Type B pancreatic cell (in vitro differentiated cells): ENCODE measurements at regions not wholly inside any gene's neighbourhood (a gene's known extent, or its start where the extent isn't known, plus 50 kb on each side); places are given as distances from the start of the nearest gene placed in this dataset.

Source experiments
- DNase-seq: peaks from one replicate; pipeline ENCODE4 v3.0.0; 2021; ENCODE audit warnings: mixed read lengths; ENCODE audit not compliant: unreplicated experiment; ENCODE audit errors: extremely low spot score
- H3K27ac Mint-ChIP-seq: 2 replicates; pipeline ENCODE4 v1.8.0; 2021; ENCODE audit warnings: mild to moderate bottlenecking, mixed read lengths
- H3K27me3 Mint-ChIP-seq: 2 replicates; pipeline ENCODE4 v1.8.0; 2021; ENCODE audit warnings: mixed read lengths
- H3K36me3 Mint-ChIP-seq: 2 replicates; pipeline ENCODE4 v1.8.0; 2021; ENCODE audit warnings: mixed read lengths
- H3K4me1 Mint-ChIP-seq: one replicate; pipeline ENCODE4 v1.8.0; 2021; ENCODE audit warnings: mixed read lengths; ENCODE audit not compliant: unreplicated experiment
- H3K4me3 Mint-ChIP-seq: 2 replicates; pipeline ENCODE4 v1.8.0; 2021; ENCODE audit warnings: mild to moderate bottlenecking, mixed read lengths
- H3K9me3 Mint-ChIP-seq: 2 replicates; pipeline ENCODE4 v1.8.0; 2021; ENCODE audit warnings: mixed read lengths
- TF ChIP-seq, protein P1 (sequence below): fragments of 200-600 bp; sonication (generic); conservative IDR thresholded peaks from 2 replicates; pipeline ENCODE4 v1.5.0; 2021; ENCODE audit warnings: antibody characterized with exemption, mild to moderate bottlenecking

DNA sequence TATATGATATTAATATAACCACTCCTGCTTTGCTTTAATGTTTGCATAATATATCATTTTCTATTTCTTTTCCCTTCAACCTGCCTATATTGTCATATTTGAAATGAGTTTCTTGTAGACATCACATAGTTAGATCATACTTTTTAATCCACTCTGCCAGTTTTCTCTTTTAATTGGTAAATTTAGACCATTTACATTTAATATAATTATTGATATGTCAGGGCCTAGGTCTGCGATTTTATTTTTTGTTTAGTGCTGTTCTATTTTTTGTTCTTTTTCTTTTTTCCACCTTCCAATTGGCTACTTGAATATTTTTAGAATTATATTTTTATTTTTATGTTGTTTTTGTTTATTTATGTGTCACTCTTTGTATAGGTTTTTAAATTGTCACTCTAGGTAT lies 213.3 kb downstream of the C1orf94 start:
- Mint-ChIP-seq H3K4me3 (no peak overlapping the region), H3K27me3 (no peaks in the 10 kb centered on the region), H3K36me3 (no peaks in the 10 kb centered on the region), H3K9me3 (no peaks in the 10 kb centered on the region), H3K27ac (no peak overlapping the region), H3K4me1 (no peaks in the 10 kb centered on the region)
- no peak for DNase-seq
- TF ChIP-seq, protein P1, sequence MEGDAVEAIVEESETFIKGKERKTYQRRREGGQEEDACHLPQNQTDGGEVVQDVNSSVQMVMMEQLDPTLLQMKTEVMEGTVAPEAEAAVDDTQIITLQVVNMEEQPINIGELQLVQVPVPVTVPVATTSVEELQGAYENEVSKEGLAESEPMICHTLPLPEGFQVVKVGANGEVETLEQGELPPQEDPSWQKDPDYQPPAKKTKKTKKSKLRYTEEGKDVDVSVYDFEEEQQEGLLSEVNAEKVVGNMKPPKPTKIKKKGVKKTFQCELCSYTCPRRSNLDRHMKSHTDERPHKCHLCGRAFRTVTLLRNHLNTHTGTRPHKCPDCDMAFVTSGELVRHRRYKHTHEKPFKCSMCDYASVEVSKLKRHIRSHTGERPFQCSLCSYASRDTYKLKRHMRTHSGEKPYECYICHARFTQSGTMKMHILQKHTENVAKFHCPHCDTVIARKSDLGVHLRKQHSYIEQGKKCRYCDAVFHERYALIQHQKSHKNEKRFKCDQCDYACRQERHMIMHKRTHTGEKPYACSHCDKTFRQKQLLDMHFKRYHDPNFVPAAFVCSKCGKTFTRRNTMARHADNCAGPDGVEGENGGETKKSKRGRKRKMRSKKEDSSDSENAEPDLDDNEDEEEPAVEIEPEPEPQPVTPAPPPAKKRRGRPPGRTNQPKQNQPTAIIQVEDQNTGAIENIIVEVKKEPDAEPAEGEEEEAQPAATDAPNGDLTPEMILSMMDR = no peak

DNA sequence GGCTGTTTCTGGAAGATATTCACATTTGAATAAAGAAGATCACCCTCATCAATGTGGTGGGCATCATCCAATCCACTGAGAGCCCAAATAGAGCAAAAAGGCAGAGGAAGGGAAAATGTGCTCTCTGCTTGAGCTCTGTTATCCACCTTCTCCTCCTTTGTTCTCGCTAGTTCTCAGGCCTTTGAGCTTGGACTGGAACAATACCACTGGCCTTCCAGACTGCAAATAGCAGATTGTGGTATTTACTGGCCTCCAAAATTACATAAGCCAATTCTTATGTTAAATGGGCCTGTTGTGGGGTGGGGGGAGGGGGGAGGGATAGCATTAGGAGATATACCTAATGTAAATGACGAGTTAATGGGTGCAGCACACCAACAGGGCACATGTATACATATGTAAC lies 219.3 kb downstream of the C1orf94 start:
- no peak for DNase-seq
- no peaks in the 10 kb centered on the region for H3K9me3 Mint-ChIP-seq
- TF ChIP-seq, protein P1 = no peak
- H3K4me1 Mint-ChIP-seq = no peaks in the 10 kb centered on the region
- peaks cover 9% of the 10 kb centered on the region for H3K27me3 Mint-ChIP-seq
- H3K36me3 Mint-ChIP-seq = no peaks in the 10 kb centered on the region
- no peak overlapping the region for H3K4me3 Mint-ChIP-seq
- H3K27ac Mint-ChIP-seq = no peak overlapping the region

DNA sequence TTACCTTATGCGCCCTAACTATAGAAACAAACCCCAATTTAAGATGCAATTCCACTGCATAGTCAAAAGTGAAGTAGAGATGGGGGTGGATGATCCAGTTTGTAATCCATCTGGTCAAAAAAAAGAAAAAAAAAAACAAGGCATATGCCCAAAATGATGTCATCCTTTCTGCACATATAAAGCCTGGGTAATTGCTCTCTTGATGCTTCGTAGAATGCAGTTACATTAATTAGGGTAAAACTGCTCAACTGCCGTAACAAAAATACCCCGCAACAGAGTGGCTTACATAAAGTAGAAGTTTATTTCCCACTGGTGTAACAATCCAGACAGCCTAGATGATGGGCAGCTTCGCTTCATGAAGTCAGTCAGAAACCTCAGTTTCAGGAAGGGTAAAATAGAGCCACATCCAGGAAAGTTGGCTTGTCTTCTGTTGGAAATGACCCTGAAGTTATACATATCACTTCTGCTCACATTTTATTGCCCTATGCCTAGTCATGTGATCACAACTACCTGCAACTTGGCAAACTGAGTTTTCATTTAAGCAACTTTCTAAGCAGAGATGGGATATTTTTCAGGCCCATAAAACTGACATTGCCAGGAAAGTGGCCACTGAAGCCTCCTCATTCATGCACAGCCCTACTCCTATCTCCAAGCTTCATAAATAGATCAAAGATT lies 221.7 kb downstream of the C1orf94 start:
- H3K9me3 Mint-ChIP-seq = no peaks in the 10 kb centered on the region
- TF ChIP-seq, protein P1 = no peak
- H3K4me3 Mint-ChIP-seq = no peak overlapping the region
- no peak overlapping the region for H3K27ac Mint-ChIP-seq
- no peak for DNase-seq
- no peaks in the 10 kb centered on the region for H3K4me1 Mint-ChIP-seq
- no peaks in the 10 kb centered on the region for H3K36me3 Mint-ChIP-seq
- peaks cover 9% of the 10 kb centered on the region for H3K27me3 Mint-ChIP-seq

DNA sequence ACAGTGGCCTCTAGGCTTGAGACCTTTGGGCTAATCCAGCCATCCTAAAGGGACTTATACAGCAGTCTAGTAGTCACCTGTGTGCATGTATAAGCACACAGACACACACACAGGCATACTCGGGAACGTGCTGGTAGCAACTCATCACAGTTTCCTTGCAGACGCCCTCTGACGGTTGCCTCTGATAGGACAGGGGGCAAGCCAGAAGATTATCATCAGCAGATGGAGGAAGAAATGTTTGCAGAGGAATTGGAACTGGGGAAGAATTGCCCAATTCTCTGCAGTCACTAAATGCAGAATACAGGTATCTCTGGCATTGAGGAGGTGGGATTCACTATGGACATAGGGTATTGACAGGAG lies 222.2 kb downstream of the C1orf94 start:
- Mint-ChIP-seq H3K27me3 (peaks cover 9% of the 10 kb centered on the region), H3K4me1 (no peaks in the 10 kb centered on the region), H3K27ac (no peak overlapping the region), H3K36me3 (no peaks in the 10 kb centered on the region), H3K9me3 (no peaks in the 10 kb centered on the region), H3K4me3 (no peak overlapping the region)
- no peak for DNase-seq
- TF ChIP-seq, protein P1 = peak; percentile 46

DNA sequence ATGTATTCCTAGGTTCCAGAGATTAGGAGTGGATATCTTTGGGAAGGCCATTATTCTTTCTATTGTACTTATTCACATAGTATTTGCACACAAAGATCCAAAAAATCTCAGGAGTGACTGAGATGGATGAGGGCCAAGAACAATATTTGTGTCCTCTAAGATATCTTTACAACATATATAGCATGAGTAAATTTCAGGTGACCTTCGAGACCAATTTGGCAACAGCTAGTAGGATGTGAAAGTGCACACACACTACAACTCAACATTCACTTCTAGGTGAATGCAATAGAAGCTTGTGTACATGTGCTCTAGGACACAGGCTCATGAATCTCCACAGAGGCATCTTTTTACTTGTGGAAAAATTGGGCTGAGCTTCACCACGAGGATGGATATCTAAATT lies 224.0 kb downstream of the C1orf94 start:
- Mint-ChIP-seq H3K27ac (no peak overlapping the region), H3K27me3 (peaks cover 9% of the 10 kb centered on the region), H3K9me3 (no peaks in the 10 kb centered on the region), H3K4me1 (no peaks in the 10 kb centered on the region), H3K36me3 (no peaks in the 10 kb centered on the region), H3K4me3 (no peak overlapping the region)
- TF ChIP-seq, protein P1 = no peak
- DNase-seq = no peak

DNA sequence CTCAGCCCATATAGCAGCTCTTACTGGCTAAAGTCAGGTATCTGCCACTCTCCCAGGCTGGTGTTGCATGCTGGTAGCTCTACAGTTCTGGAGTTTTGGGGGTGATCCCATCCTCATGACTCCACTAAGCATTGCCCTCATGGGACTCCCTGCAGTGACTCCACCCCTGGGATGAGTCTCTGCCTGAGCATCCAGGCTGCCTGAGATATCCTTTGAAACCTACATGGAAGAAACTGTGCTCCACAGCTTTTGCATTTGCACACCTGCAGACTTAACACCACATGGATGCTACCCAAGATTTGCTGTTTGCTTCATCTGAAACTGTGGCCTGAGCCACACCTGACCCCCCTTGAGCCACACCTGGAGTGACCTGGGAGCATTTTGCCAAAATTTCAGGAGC lies 226.4 kb downstream of the C1orf94 start:
- TF ChIP-seq, protein P1 = no peak
- no peaks in the 10 kb centered on the region for H3K9me3 Mint-ChIP-seq
- H3K27me3 Mint-ChIP-seq = peaks cover 9% of the 10 kb centered on the region
- H3K36me3 Mint-ChIP-seq = no peaks in the 10 kb centered on the region
- no peak overlapping the region for H3K27ac Mint-ChIP-seq
- H3K4me1 Mint-ChIP-seq = peaks cover 14% of the 10 kb centered on the region
- H3K4me3 Mint-ChIP-seq = no peak overlapping the region
- no peak for DNase-seq
